Left lung (tissue), 4 donors: ENCODE measurements at regions not wholly inside any gene's neighbourhood (a gene's known extent, or its start where the extent isn't known, plus 50 kb on each side); places are given as distances from the start of the nearest gene placed in this dataset.

Source experiments
- ATAC-seq: fragments of 200-7000 bp; cut with Tn5 transposase; one replicate; pipeline ENCODE4 v1.9.1; 2020; ENCODE audit warnings: moderate library complexity
- DNase-seq, 4 donors: peaks; one replicate each; pipeline ENCODE4 v3.0.0-alpha.2; 2013 to 2020
- H3K27ac ChIP-seq, 2 donors: fragments of 200-600 bp; sonication (generic) in 1 of 2; one replicate each; pipeline versions ENCODE4 v1.5.0 to v1.8.0; 2020 to 2021
- H3K27me3 ChIP-seq, 2 donors: fragments of 200-600 bp; sonication (generic) in 1 of 2; one replicate each; pipeline versions ENCODE4 v1.5.0 to v1.8.0; 2020 to 2021
- H3K36me3 ChIP-seq, 2 donors: fragments of 200-600 bp; sonication (generic) in 1 of 2; one replicate each; pipeline versions ENCODE4 v1.5.0 to v1.8.0; 2020 to 2021
- H3K4me1 ChIP-seq, 2 donors: fragments of 200-600 bp; one replicate each; pipeline ENCODE4 v1.8.0; 2021
- H3K4me3 ChIP-seq, 2 donors: fragments of 200-600 bp; sonication (generic) in 1 of 2; one replicate each; pipeline versions ENCODE4 v1.5.0 to v1.8.0; 2020 to 2021; ENCODE audit warnings: mild to moderate bottlenecking in 1 of 2
- H3K9me3 ChIP-seq, 2 donors: fragments of 200-600 bp; sonication (generic) in 1 of 2; one replicate each; pipeline versions ENCODE4 v1.5.0 to v1.8.0; 2020 to 2021
- intact Hi-C, 2 donors: fragments of 100-400 bp; cut with DNase I; formaldehyde crosslinking; loops; one replicate each; pipeline versions ENCODE4 v1.11.2 to v1.14.2; 2022
- TF ChIP-seq, protein P1 (sequence below), 2 donors: fragments of 200-600 bp; sonication (generic) in 1 of 2; IDR thresholded peaks; one replicate each; pipeline versions ENCODE4 v1.5.0 to v1.8.0; 2021; ENCODE audit warnings: antibody characterized with exemption in 2 of 2
- donor health status: DM: no; HTN: yes; CAD: no.
- donor health status: DM: no; HTN: no; CAD: no.

GRCh38 chr4:1552451-1552850, 131.7 kb downstream of the FAM53A start:
- Histone ChIP-seq H3K36me3 (no peaks in the 10 kb centered on the region), H3K4me1 (peaks cover 0 to 11% of the 10 kb centered on the region in 2 donors), H3K27ac (no peak overlapping the region), H3K9me3 (no peaks in the 10 kb centered on the region), H3K27me3 (peaks cover 0 to 88% of the 10 kb centered on the region in 2 donors), H3K4me3 (no peak overlapping the region)
- intact Hi-C loops = no loop called here
- ATAC-seq = no peak
- DNase-seq = no peak
- TF ChIP-seq, protein P1, sequence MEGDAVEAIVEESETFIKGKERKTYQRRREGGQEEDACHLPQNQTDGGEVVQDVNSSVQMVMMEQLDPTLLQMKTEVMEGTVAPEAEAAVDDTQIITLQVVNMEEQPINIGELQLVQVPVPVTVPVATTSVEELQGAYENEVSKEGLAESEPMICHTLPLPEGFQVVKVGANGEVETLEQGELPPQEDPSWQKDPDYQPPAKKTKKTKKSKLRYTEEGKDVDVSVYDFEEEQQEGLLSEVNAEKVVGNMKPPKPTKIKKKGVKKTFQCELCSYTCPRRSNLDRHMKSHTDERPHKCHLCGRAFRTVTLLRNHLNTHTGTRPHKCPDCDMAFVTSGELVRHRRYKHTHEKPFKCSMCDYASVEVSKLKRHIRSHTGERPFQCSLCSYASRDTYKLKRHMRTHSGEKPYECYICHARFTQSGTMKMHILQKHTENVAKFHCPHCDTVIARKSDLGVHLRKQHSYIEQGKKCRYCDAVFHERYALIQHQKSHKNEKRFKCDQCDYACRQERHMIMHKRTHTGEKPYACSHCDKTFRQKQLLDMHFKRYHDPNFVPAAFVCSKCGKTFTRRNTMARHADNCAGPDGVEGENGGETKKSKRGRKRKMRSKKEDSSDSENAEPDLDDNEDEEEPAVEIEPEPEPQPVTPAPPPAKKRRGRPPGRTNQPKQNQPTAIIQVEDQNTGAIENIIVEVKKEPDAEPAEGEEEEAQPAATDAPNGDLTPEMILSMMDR (IDR thresholded peaks at IDR 0.05) = no peak

DNA sequence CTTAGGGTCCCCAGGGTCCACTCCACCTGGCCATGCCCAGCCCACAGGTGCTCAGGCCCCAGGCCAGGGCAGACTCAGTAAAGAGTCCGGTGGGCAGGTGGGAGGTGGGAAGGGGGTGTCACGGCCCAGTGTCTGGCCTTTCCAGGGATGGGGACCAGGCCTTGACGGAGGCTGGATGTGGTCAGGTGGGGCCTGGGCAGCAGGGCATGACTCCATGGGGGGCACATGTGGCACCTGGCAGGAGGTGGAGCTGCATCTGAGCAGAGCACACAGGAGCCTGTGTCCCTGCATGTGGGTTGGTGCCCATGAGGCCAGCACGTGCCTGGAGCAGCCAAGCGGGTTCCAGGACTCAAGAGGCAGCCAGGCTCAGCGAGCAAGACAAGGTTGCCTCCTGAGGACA, 132.9 kb downstream of the FAM53A start:
- H3K4me3 ChIP-seq = no peak overlapping the region
- no peaks in the 10 kb centered on the region for H3K36me3 ChIP-seq
- peaks cover 0 to 81% of the 10 kb centered on the region in 2 donors for H3K27me3 ChIP-seq
- intact Hi-C loops = no loop called here
- no peak overlapping the region for H3K27ac ChIP-seq
- no peak for ATAC-seq
- no peaks in the 10 kb centered on the region for H3K9me3 ChIP-seq
- peaks cover 0 to 11% of the 10 kb centered on the region in 2 donors for H3K4me1 ChIP-seq
- DNase-seq = peak in 1 of 4 donors; percentile 68
- TF ChIP-seq, protein P1 (IDR thresholded peaks at IDR 0.05) = no peak

- no peak for ATAC-seq
- no peaks in the 10 kb centered on the region for H3K9me3 ChIP-seq
- no peaks in the 10 kb centered on the region for H3K36me3 ChIP-seq
- intact Hi-C loops = no loop called here
- peaks cover 0 to 11% of the 10 kb centered on the region in 2 donors for H3K4me1 ChIP-seq
- H3K27me3 ChIP-seq = peaks cover 0 to 74% of the 10 kb centered on the region in 2 donors
- TF ChIP-seq, protein P1 (IDR thresholded peaks at IDR 0.05) = no peak
- H3K4me3 ChIP-seq = no peak overlapping the region
- DNase-seq = peak in 1 of 4 donors; percentile 63
- no peak overlapping the region for H3K27ac ChIP-seq
Observed at GRCh38 chr4:1550122-1551070, 133.7 kb downstream of the FAM53A start.

GRCh38 chr4:1549638-1550035, 134.5 kb downstream of the FAM53A start:
- peak overlapping the region in 1 of 2 donors; percentile 26 for H3K4me3 ChIP-seq
- H3K27ac ChIP-seq = no peak overlapping the region
- peak in 1 of 4 donors; percentile 57 for DNase-seq
- H3K36me3 ChIP-seq = no peaks in the 10 kb centered on the region
- intact Hi-C loops = no loop called here
- peaks cover 0 to 11% of the 10 kb centered on the region in 2 donors for H3K4me1 ChIP-seq
- ATAC-seq = no peak
- H3K9me3 ChIP-seq = no peaks in the 10 kb centered on the region
- TF ChIP-seq, protein P1 (IDR thresholded peaks at IDR 0.05) = no peak
- H3K27me3 ChIP-seq = peaks cover 0 to 66% of the 10 kb centered on the region in 2 donors
